Fibroblast of the aortic adventitia (primary cell): ENCODE measurements at regions not wholly inside any gene's neighbourhood (a gene's known extent, or its start where the extent isn't known, plus 50 kb on each side); places are given as distances from the start of the nearest gene placed in this dataset.
"Not testable (repeated sequence)": the region's sequence is repeated elsewhere in the genome, so short reads cannot be mapped to it uniquely, and the experiment has no call there.

Experiments used
- DNase-seq: peaks from one replicate; pipeline ENCODE4 v3.0.0-alpha.2; 2010; ENCODE audit warnings: low read depth
- H3K4me3 ChIP-seq: 2 replicates; pipeline ENCODE4 v1.5.1; 2011; ENCODE audit warnings: low read depth, mild to moderate bottlenecking, control low read depth, low read length, moderate library complexity
- TF ChIP-seq, protein P1 (sequence below): IDR thresholded peaks from 2 replicates; pipeline ENCODE4 v1.5.1; 2011; ENCODE audit warnings: mild to moderate bottlenecking, low read length, control low read depth, inconsistent platforms; ENCODE audit not compliant: insufficient read depth

- TF ChIP-seq, protein P1, sequence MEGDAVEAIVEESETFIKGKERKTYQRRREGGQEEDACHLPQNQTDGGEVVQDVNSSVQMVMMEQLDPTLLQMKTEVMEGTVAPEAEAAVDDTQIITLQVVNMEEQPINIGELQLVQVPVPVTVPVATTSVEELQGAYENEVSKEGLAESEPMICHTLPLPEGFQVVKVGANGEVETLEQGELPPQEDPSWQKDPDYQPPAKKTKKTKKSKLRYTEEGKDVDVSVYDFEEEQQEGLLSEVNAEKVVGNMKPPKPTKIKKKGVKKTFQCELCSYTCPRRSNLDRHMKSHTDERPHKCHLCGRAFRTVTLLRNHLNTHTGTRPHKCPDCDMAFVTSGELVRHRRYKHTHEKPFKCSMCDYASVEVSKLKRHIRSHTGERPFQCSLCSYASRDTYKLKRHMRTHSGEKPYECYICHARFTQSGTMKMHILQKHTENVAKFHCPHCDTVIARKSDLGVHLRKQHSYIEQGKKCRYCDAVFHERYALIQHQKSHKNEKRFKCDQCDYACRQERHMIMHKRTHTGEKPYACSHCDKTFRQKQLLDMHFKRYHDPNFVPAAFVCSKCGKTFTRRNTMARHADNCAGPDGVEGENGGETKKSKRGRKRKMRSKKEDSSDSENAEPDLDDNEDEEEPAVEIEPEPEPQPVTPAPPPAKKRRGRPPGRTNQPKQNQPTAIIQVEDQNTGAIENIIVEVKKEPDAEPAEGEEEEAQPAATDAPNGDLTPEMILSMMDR = no peak
- no peak overlapping the region for H3K4me3 ChIP-seq
- no peak for DNase-seq
These were observed 71.9 kb upstream of the HOXC13 start for GRCh38 chr12:53866727-53867126.

DNA sequence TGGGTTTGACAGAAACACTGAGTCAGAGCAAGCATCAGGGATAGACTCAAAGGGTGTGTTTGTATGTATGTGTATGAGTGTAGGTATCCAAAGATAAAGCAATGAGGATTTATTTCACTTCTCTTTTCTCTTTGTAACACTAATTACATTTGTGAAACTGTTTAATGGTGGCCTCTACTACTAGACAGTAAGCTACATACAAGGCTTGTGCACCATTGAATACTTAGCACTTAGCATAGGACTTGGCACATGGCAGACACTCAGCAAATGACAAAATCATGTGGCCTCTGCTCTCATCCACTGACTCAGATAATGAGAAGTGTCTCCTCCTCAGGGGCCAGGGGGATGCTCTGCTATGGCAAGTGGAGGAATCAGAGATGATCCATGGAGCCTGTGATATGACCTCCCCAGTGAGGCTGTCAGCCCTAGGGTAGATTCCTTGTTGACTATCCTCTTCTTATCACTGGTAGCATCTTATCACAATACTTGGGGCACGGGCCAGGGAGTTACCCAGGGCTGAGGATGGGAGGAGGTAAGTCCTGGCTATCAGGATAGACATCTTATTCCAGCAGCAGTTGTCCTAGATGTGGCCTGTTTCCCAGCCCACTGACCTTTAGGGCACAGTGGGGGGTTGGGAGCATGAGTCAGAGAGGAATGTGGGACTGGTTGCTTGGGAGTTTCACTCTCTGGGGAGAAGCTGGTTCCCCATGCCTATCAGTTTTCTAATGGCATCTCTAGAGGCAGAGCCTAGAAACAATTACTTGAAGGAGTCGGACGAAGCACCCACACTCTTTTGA, 71.2 kb upstream of the HOXC13 start:
- DNase-seq = no peak
- no peak overlapping the region for H3K4me3 ChIP-seq
- TF ChIP-seq, protein P1 = no peak

GRCh38 chr12:53868511-53868986, 70.1 kb upstream of the HOXC13 start:
- TF ChIP-seq, protein P1 = no peak
- DNase-seq = no peak
- no peak overlapping the region for H3K4me3 ChIP-seq

GRCh38 chr12:53869500-53869899, 69.1 kb upstream of the HOXC13 start:
- TF ChIP-seq, protein P1 = no peak
- DNase-seq = no peak

DNA sequence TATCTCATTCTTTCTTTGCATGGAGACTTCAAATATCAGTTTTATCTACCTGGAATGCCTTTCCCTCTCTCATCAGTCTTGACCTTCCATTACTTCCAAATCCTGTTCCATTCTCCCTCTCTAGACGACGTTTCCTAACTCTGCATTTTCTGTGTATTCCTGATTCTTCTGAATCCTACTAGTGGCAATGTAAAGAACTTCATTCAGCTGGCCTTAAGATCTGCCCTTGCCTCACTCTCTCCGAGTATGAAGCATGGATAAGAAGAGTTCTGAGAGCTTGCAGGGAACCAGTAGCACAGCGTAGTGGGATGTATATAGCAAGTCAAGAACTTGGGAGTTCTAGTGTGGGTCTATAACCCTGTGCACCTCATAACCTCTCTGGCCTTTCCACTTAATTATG, 68.5 kb upstream of the HOXC13 start:
- no peak overlapping the region for H3K4me3 ChIP-seq
- TF ChIP-seq, protein P1 = no peak
- no peak for DNase-seq

More at GRCh38 chr12:53869500-53869899, 69.1 kb upstream of the HOXC13 start:
- no peak overlapping the region for H3K4me3 ChIP-seq

- no peak overlapping the region for H3K4me3 ChIP-seq
- DNase-seq = no peak
- TF ChIP-seq, protein P1 = no peak
These were observed 67.3 kb upstream of the HOXC13 start for GRCh38 chr12:53871367-53871766.

GRCh38 chr12:53872367-53872766, 66.3 kb upstream of the HOXC13 start:
- TF ChIP-seq, protein P1 = no peak
- no peak overlapping the region for H3K4me3 ChIP-seq
- DNase-seq = no peak

GRCh38 chr12:53877961-53878360, 60.7 kb upstream of the HOXC13 start:
- H3K4me3 ChIP-seq, DNase-seq: not testable (repeated sequence)
